ENCODE measurements at regions not wholly inside any gene's neighbourhood (a gene's known extent, or its start where the extent isn't known, plus 50 kb on each side); places are given as distances from the start of the nearest gene placed in this dataset.

DNA sequence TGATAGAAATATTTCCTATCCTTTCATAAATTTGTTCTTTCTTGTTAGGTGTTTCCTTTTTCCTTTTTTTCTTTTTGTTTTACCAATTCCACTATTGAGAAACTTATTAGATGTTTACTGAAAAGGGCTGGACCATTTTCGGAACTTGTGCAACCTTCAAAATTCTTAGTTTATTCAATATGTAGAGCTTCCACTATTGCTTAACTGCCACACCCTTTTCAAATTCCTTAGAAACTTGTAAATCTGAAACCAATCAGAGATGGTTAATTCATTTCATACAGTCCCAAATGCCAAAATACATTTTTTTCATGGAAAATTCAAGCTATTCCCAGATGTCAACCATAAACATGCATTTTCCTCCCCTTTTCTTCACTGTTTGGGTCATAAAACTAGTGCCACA is 66.1 kb upstream of the SLC39A8 start:
- H2BK120ac ChIP-seq (ENCODE audit: low read depth, low read length) = no peak overlapping the region
- no CpG with 5 or more reads among the region's 1 CpG for WGBS, 2 donors (ENCODE audit: extremely low coverage in 2 of 2, insufficient read length in 2 of 2, insufficient replicate concordance in 1 of 2)
- no peak overlapping the region for H2AK5ac ChIP-seq (ENCODE audit: low read depth, low read length)
- H2BK12ac ChIP-seq (ENCODE audit: low read length) = no peak overlapping the region
- no peak overlapping the region for H2AFZ ChIP-seq (ENCODE audit: low read length)
- no peaks in the 10 kb centered on the region for H3K36me3 ChIP-seq (replicated peaks in 1 of 2; ENCODE audit: control insufficient read depth in 2 of 2, insufficient read depth in 2 of 2, low read length in 2 of 2)
- no peak overlapping the region for H2BK15ac ChIP-seq (ENCODE audit: low read length)
- no peak overlapping the region for H4K91ac ChIP-seq (ENCODE audit: low read depth, low read length, poor library complexity)
- H3K4me1 ChIP-seq (ENCODE audit: control insufficient read depth in 2 of 2, insufficient read depth in 1 of 2, low read depth in 1 of 2, low read length in 2 of 2) = no peaks in the 10 kb centered on the region
- H4K8ac ChIP-seq (ENCODE audit: low read depth, low read length) = no peak overlapping the region
- no peak overlapping the region for H3K9ac ChIP-seq (ENCODE audit: low read depth, low read length, poor library complexity)
- H3K79me1 ChIP-seq (ENCODE audit: low read depth, low read length) = peaks cover 2% of the 10 kb centered on the region
- DNase-seq (ENCODE audit: low spot score) = no peak
- H3K4me2 ChIP-seq (ENCODE audit: insufficient read depth, low read length, poor library complexity, severe bottlenecking) = no peak overlapping the region
- no peak overlapping the region for H2BK5ac ChIP-seq (ENCODE audit: low read length)
- no peak overlapping the region for H3K23ac ChIP-seq (ENCODE audit: low read depth, low read length, poor library complexity)
- H3K4me3 ChIP-seq (ENCODE audit: low read length in 2 of 2) = no peak overlapping the region
- H3K14ac ChIP-seq (ENCODE audit: low read length) = no peak overlapping the region
- no peaks in the 10 kb centered on the region for H3K27me3 ChIP-seq (ENCODE audit: control insufficient read depth in 3 of 3, insufficient read depth in 3 of 3, low read depth in 1 of 3, low read length in 3 of 3)
- no peaks in the 10 kb centered on the region for H3K9me3 ChIP-seq (replicated peaks in 1 of 2; ENCODE audit: control insufficient read depth in 2 of 2, insufficient read depth in 1 of 2, low read depth in 1 of 2, low read length in 2 of 2)
- H3K18ac ChIP-seq (ENCODE audit: low read length) = no peak overlapping the region
- H3K27ac ChIP-seq (replicated peaks; ENCODE audit: low read length) = no peak overlapping the region
- H3K4ac ChIP-seq (ENCODE audit: low read length) = no peak overlapping the region

DNA sequence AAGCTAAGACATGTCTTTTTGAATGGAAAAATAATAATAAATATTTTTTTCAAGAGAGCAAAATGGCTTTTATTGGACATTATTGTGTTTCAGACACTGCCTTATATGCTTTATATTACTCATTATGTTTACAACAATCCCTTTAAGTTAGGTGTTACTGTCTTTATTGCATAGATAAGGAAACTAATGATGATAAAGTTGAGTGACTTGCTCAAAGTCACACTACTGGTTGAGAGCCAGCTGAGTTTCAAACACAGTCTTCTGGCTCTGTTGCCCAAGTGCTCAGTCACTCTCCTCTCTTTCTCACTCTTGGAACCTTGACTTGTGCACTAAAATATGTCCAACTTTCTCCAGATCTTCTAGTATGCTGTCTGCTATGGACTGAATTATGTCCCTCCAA is 71.5 kb upstream of the SLC39A8 start:
- no peak for DNase-seq (ENCODE audit: low spot score)
- Histone ChIP-seq H3K79me1 (ENCODE audit: low read depth, low read length) (peaks cover 2% of the 10 kb centered on the region), H3K23ac (ENCODE audit: low read depth, low read length, poor library complexity) (no peak overlapping the region), H3K9ac (ENCODE audit: low read depth, low read length, poor library complexity) (no peak overlapping the region), H2BK12ac (ENCODE audit: low read length) (no peak overlapping the region), H3K4me1 (ENCODE audit: control insufficient read depth in 2 of 2, insufficient read depth in 1 of 2, low read depth in 1 of 2, low read length in 2 of 2) (no peaks in the 10 kb centered on the region), H3K9me3 (replicated peaks in 1 of 2; ENCODE audit: control insufficient read depth in 2 of 2, insufficient read depth in 1 of 2, low read depth in 1 of 2, low read length in 2 of 2) (no peaks in the 10 kb centered on the region), H2AK5ac (ENCODE audit: low read depth, low read length) (no peak overlapping the region), H2BK5ac (ENCODE audit: low read length) (no peak overlapping the region), H3K14ac (ENCODE audit: low read length) (no peak overlapping the region), H2BK120ac (ENCODE audit: low read depth, low read length) (no peak overlapping the region), H4K91ac (ENCODE audit: low read depth, low read length, poor library complexity) (no peak overlapping the region), H3K4me2 (ENCODE audit: insufficient read depth, low read length, poor library complexity, severe bottlenecking) (no peak overlapping the region), H4K8ac (ENCODE audit: low read depth, low read length) (no peak overlapping the region), H3K4me3 (ENCODE audit: low read length in 2 of 2) (no peak overlapping the region), H3K18ac (ENCODE audit: low read length) (no peak overlapping the region), H3K27me3 (ENCODE audit: control insufficient read depth in 3 of 3, insufficient read depth in 3 of 3, low read depth in 1 of 3, low read length in 3 of 3) (no peaks in the 10 kb centered on the region), H3K27ac (replicated peaks; ENCODE audit: low read length) (no peak overlapping the region), H3K4ac (ENCODE audit: low read length) (no peak overlapping the region), H3K36me3 (replicated peaks in 1 of 2; ENCODE audit: control insufficient read depth in 2 of 2, insufficient read depth in 2 of 2, low read length in 2 of 2) (no peaks in the 10 kb centered on the region), H2AFZ (ENCODE audit: low read length) (no peak overlapping the region), H2BK15ac (ENCODE audit: low read length) (no peak overlapping the region)

DNA sequence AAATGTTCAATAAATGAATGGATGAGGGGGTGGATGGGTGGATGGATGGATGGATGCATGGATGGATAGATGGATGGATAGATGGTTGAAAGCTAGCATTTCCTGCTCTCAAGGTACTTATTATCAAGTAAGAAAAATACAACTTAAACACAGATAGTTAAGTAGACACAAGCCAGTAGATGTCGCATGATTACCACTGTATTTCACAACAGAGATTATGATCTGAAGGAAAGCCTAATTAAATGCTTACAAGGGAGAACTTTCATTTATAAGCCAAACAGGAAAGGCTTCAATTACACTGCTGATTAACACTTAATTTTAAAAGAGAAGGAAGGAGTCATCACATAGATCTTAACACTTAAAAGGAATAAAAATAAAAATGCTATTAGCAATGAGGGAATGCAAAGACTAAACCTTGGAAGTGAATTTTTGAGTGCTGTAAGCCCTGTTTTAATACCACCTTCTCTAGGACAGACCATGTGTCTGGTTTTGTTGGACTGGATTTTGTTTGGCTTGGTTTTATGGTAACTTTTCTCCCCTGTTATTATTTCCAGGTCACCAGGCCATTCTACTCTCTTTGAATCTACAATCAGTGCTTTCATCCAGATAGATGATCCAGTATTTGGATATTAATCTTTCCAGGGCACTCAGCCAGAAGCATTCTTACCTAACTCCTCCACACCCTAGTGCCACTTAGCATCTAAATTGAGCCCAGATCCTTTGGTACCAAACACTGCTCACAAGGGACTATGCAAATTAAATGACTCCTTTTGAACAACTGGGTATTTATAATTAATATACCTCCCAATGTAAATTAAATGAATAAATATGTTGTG is 75.5 kb upstream of the SLC39A8 start:
- Histone ChIP-seq H3K27ac (replicated peaks; ENCODE audit: low read length) (no peak overlapping the region), H3K79me1 (ENCODE audit: low read depth, low read length) (no peaks in the 10 kb centered on the region), H4K91ac (ENCODE audit: low read depth, low read length, poor library complexity) (no peak overlapping the region), H3K14ac (ENCODE audit: low read length) (no peak overlapping the region), H3K4ac (ENCODE audit: low read length) (no peak overlapping the region), H3K4me3 (ENCODE audit: low read length in 2 of 2) (no peak overlapping the region), H2BK5ac (ENCODE audit: low read length) (no peak overlapping the region), H3K23ac (ENCODE audit: low read depth, low read length, poor library complexity) (no peak overlapping the region), H3K9me3 (replicated peaks in 1 of 2; ENCODE audit: control insufficient read depth in 2 of 2, insufficient read depth in 1 of 2, low read depth in 1 of 2, low read length in 2 of 2) (peaks cover 0 to 2% of the 10 kb centered on the region in 2 donors), H2BK12ac (ENCODE audit: low read length) (no peak overlapping the region), H4K8ac (ENCODE audit: low read depth, low read length) (no peak overlapping the region), H2BK15ac (ENCODE audit: low read length) (no peak overlapping the region), H3K36me3 (replicated peaks in 1 of 2; ENCODE audit: control insufficient read depth in 2 of 2, insufficient read depth in 2 of 2, low read length in 2 of 2) (no peaks in the 10 kb centered on the region), H2BK120ac (ENCODE audit: low read depth, low read length) (no peak overlapping the region), H3K27me3 (ENCODE audit: control insufficient read depth in 3 of 3, insufficient read depth in 3 of 3, low read depth in 1 of 3, low read length in 3 of 3) (no peaks in the 10 kb centered on the region), H3K4me1 (ENCODE audit: control insufficient read depth in 2 of 2, insufficient read depth in 1 of 2, low read depth in 1 of 2, low read length in 2 of 2) (no peaks in the 10 kb centered on the region), H3K18ac (ENCODE audit: low read length) (no peak overlapping the region), H2AK5ac (ENCODE audit: low read depth, low read length) (no peak overlapping the region), H3K9ac (ENCODE audit: low read depth, low read length, poor library complexity) (no peak overlapping the region), H2AFZ (ENCODE audit: low read length) (no peak overlapping the region), H3K4me2 (ENCODE audit: insufficient read depth, low read length, poor library complexity, severe bottlenecking) (no peak overlapping the region)
- no peak for DNase-seq (ENCODE audit: low spot score)
- WGBS, 2 donors (ENCODE audit: extremely low coverage in 2 of 2, insufficient read length in 2 of 2, insufficient replicate concordance in 1 of 2) = no CpG with 5 or more reads among the region's 1 CpG

DNA sequence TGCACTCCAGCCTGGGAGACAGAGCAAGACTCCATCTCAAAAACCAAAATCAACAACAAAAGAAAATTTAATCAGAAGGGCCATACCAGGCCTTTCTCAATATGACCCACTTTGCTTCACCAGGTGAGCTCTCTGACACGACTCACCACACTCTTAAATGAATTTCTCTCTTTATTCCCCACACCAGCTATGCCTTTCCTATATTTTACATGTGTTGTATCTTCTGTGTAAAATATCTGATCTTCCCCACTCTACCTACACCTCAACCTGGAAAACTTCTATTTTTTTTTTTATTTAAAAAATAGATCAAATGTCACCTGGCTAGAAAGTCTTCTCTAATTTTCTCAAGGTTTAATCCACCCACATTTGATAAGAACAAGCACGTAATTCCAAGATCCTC is 77.6 kb upstream of the SLC39A8 start:
- Histone ChIP-seq H3K9me3 (replicated peaks in 1 of 2; ENCODE audit: control insufficient read depth in 2 of 2, insufficient read depth in 1 of 2, low read depth in 1 of 2, low read length in 2 of 2) (peaks cover 0 to 2% of the 10 kb centered on the region in 2 donors), H2AFZ (ENCODE audit: low read length) (no peak overlapping the region), H3K23ac (ENCODE audit: low read depth, low read length, poor library complexity) (no peak overlapping the region), H4K8ac (ENCODE audit: low read depth, low read length) (no peak overlapping the region), H2BK12ac (ENCODE audit: low read length) (no peak overlapping the region), H3K9ac (ENCODE audit: low read depth, low read length, poor library complexity) (no peak overlapping the region), H3K36me3 (replicated peaks in 1 of 2; ENCODE audit: control insufficient read depth in 2 of 2, insufficient read depth in 2 of 2, low read length in 2 of 2) (no peaks in the 10 kb centered on the region), H3K4me3 (ENCODE audit: low read length in 2 of 2) (no peak overlapping the region), H2BK5ac (ENCODE audit: low read length) (no peak overlapping the region), H2AK5ac (ENCODE audit: low read depth, low read length) (no peak overlapping the region), H3K27ac (replicated peaks; ENCODE audit: low read length) (no peak overlapping the region), H3K14ac (ENCODE audit: low read length) (no peak overlapping the region), H3K4me1 (ENCODE audit: control insufficient read depth in 2 of 2, insufficient read depth in 1 of 2, low read depth in 1 of 2, low read length in 2 of 2) (no peaks in the 10 kb centered on the region), H3K4me2 (ENCODE audit: insufficient read depth, low read length, poor library complexity, severe bottlenecking) (no peak overlapping the region), H3K18ac (ENCODE audit: low read length) (no peak overlapping the region), H3K4ac (ENCODE audit: low read length) (no peak overlapping the region), H2BK120ac (ENCODE audit: low read depth, low read length) (no peak overlapping the region), H3K27me3 (ENCODE audit: control insufficient read depth in 3 of 3, insufficient read depth in 3 of 3, low read depth in 1 of 3, low read length in 3 of 3) (no peaks in the 10 kb centered on the region), H3K79me1 (ENCODE audit: low read depth, low read length) (no peaks in the 10 kb centered on the region), H4K91ac (ENCODE audit: low read depth, low read length, poor library complexity) (no peak overlapping the region), H2BK15ac (ENCODE audit: low read length) (no peak overlapping the region)
- WGBS, 2 donors (ENCODE audit: extremely low coverage in 2 of 2, insufficient read length in 2 of 2, insufficient replicate concordance in 1 of 2) = no CpG with 5 or more reads among the region's 2 CpGs
- no peak for DNase-seq (ENCODE audit: low spot score)

Measured in neuronal stem cell (in vitro differentiated cells).